Activated CD4-positive, alpha-beta memory T cell treated with anti-CD3 and anti-CD28 coated beads for 36 hours (primary cell): ENCODE measurements at regions not wholly inside any gene's neighbourhood (a gene's known extent, or its start where the extent isn't known, plus 50 kb on each side); places are given as distances from the start of the nearest gene placed in this dataset.
"Not testable (repeated sequence)": the region's sequence is repeated elsewhere in the genome, so short reads cannot be mapped to it uniquely, and the experiment has no call there.

Experiments
- CTCF ChIA-PET: fragments of 350-600 bp; sonication (Branson Sonifier 250); formaldehyde crosslinking; loops from one replicate; lab custom pipeline; 2021; ENCODE audit warnings: antibody characterized with exemption, inconsistent platforms; lab: Charles Lee
- POLR2A ChIA-PET: fragments of 350-600 bp; sonication (Branson Sonifier 250); formaldehyde crosslinking; loops from one replicate; lab custom pipeline; 2021; ENCODE audit warnings: antibody characterized with exemption; lab: Charles Lee
- DNase-seq: peaks from one replicate; pipeline ENCODE4 v3.0.0-alpha.2; 2020
- H3K27ac Mint-ChIP-seq: one replicate; pipeline ENCODE4 v1.8.0; 2021; ENCODE audit warnings: mixed read lengths
- H3K27me3 Mint-ChIP-seq: one replicate; pipeline ENCODE4 v1.8.0; 2021; ENCODE audit warnings: mixed read lengths
- H3K36me3 Mint-ChIP-seq: one replicate; pipeline ENCODE4 v1.8.0; 2021; ENCODE audit warnings: mixed read lengths
- H3K4me1 Mint-ChIP-seq: one replicate; pipeline ENCODE4 v1.8.0; 2021; ENCODE audit warnings: low read depth, mixed read lengths
- H3K4me3 Mint-ChIP-seq: one replicate; pipeline ENCODE4 v1.8.0; 2021; ENCODE audit warnings: mild to moderate bottlenecking, mixed read lengths
- H3K9me3 Mint-ChIP-seq: one replicate; pipeline ENCODE4 v1.8.0; 2021; ENCODE audit warnings: mixed read lengths
- intact Hi-C: fragments of 100-400 bp; cut with micrococcal nuclease; formaldehyde crosslinking; loops from one replicate; pipeline ENCODE4 v1.15.1; 2023

DNA sequence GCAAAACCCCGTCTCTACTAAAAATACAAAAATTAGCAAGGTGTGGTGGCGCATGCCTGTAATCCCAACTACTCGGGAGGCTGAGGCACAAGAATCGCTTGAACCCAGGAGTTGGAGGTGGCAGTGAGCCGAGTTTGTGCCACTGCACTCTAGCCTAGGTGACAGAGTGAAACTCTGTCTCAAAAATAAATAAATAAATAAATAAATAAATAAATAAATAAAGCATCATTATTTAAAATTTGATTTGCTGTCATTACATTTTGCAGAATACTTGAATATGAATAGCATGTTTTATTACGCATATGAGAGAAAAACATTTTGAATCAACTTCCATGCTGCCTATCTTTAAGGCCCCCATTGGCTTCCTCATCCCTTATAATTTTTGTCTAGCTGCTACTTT, 53.4 kb upstream of the MED14 start:
- H3K4me3 Mint-ChIP-seq, H3K36me3 Mint-ChIP-seq, H3K27me3 Mint-ChIP-seq, H3K27ac Mint-ChIP-seq, H3K4me1 Mint-ChIP-seq, POLR2A ChIA-PET, H3K9me3 Mint-ChIP-seq, DNase-seq, intact Hi-C loops: not testable (repeated sequence)
- CTCF ChIA-PET, result interaction anchor here (1.3 kb wide), 1 partner anchor 137 kb away, joined by 4 read pairs; no protein-coding TSS in a partner anchor

GRCh38 chrX:40792433-40792832, 57.1 kb upstream of the MED14 start:
- no peak overlapping the region for H3K27ac Mint-ChIP-seq
- no peaks in the 10 kb centered on the region for H3K36me3 Mint-ChIP-seq
- H3K9me3 Mint-ChIP-seq, result no peaks in the 10 kb centered on the region
- H3K4me3 Mint-ChIP-seq, result no peak overlapping the region
- no peaks in the 10 kb centered on the region for H3K4me1 Mint-ChIP-seq
- CTCF ChIA-PET, result interaction anchor here (5.1 kb wide), 1 partner anchor 141 kb away, joined by 79 read pairs; no protein-coding TSS in a partner anchor
- H3K27me3 Mint-ChIP-seq, result no peaks in the 10 kb centered on the region
- intact Hi-C loops, result loop anchor here (10.0 kb wide), 1 partner anchor 58 kb away; the partner anchor contains the start of gene MED14
- POLR2A ChIA-PET, result no interaction called here
- no peak for DNase-seq

- not testable (repeated sequence) for DNase-seq, H3K4me1 Mint-ChIP-seq, H3K4me3 Mint-ChIP-seq, H3K27ac Mint-ChIP-seq, H3K27me3 Mint-ChIP-seq, H3K9me3 Mint-ChIP-seq, H3K36me3 Mint-ChIP-seq
- intact Hi-C loops, result loop anchor here (1.0 to 10.0 kb wide), 6 partner anchors 60 to 255 kb away; partner anchors contain the start of genes CXorf38 and MED14
- POLR2A ChIA-PET, result interaction anchor here (0.9 kb wide), 1 partner anchor 143 kb away, joined by 3 read pairs; no protein-coding TSS in a partner anchor
- CTCF ChIA-PET, result interaction anchor here (0.7 to 5.1 kb wide), 14 partner anchors 10 to 351 kb away, joined by 3 to 79 read pairs (median 5); no protein-coding TSS in a partner anchor
These were observed 59.4 kb upstream of the MED14 start for GRCh38 chrX:40794829-40795130.

DNA sequence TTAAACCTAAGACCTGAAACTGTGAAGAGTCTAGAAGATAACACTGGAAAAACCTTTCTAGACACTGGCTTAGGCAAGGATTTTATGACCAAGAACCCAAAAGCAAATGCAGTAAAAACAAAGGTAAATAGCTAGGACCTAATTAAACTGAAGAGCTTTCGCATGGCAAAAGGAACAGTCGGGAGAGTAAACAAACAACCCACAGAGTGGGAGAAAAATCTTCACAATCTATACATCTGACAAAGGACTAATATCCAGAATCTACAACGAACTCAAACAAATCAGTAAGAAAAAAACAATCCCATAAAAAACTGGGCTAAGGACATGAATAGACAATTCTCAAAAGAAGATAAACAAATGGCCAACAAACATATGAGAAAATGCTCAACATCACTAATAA, 64.4 kb upstream of the MED14 start:
- POLR2A ChIA-PET, H3K9me3 Mint-ChIP-seq, H3K36me3 Mint-ChIP-seq, DNase-seq, CTCF ChIA-PET, H3K4me3 Mint-ChIP-seq, H3K27ac Mint-ChIP-seq, H3K27me3 Mint-ChIP-seq, H3K4me1 Mint-ChIP-seq: not testable (repeated sequence)
- intact Hi-C loops, result loop anchor here (10.0 kb wide), 1 partner anchor 65 kb away; the partner anchor contains the start of gene MED14

- POLR2A ChIA-PET, result no interaction called here
- H3K27me3 Mint-ChIP-seq, result no peaks in the 10 kb centered on the region
- intact Hi-C loops, result no loop called here
- CTCF ChIA-PET, result no interaction called here
- peaks cover 6% of the 10 kb centered on the region for H3K4me1 Mint-ChIP-seq
- H3K27ac Mint-ChIP-seq, result no peak overlapping the region
- no peaks in the 10 kb centered on the region for H3K36me3 Mint-ChIP-seq
- no peaks in the 10 kb centered on the region for H3K9me3 Mint-ChIP-seq
- no peak for DNase-seq
- no peak overlapping the region for H3K4me3 Mint-ChIP-seq
These were observed 70.1 kb upstream of the MED14 start for GRCh38 chrX:40805404-40805803.

- CTCF ChIA-PET, result interaction anchor here (0.8 to 1.4 kb wide), 2 partner anchors 12 to 67 kb away, joined by 3 to 4 read pairs; no protein-coding TSS in a partner anchor
- Mint-ChIP-seq H3K4me3 (no peak overlapping the region), H3K27me3 (no peaks in the 10 kb centered on the region), H3K27ac (no peak overlapping the region), H3K4me1 (peaks cover 6% of the 10 kb centered on the region), H3K9me3 (no peaks in the 10 kb centered on the region), H3K36me3 (no peaks in the 10 kb centered on the region)
- POLR2A ChIA-PET, result no interaction called here
- no peak for DNase-seq
- intact Hi-C loops, result no loop called here
These were observed 71.3 kb upstream of the MED14 start for GRCh38 chrX:40806513-40807220.

GRCh38 chrX:40807384-40807783, 72.0 kb upstream of the MED14 start:
- H3K27me3 Mint-ChIP-seq, result no peaks in the 10 kb centered on the region
- intact Hi-C loops, result no loop called here
- no peak for DNase-seq

GRCh38 chrX:40808203-40808602, 72.9 kb upstream of the MED14 start:
- Mint-ChIP-seq H3K27ac (no peak overlapping the region), H3K4me1 (peaks cover 6% of the 10 kb centered on the region), H3K9me3 (no peaks in the 10 kb centered on the region), H3K27me3 (no peaks in the 10 kb centered on the region), H3K4me3 (no peak overlapping the region), H3K36me3 (no peaks in the 10 kb centered on the region)
- DNase-seq, result no peak
- ChIA-PET POLR2A (no interaction called here), CTCF (interaction anchor here (1.4 kb wide), 1 partner anchor 14 kb away, joined by 3 read pairs; no protein-coding TSS in a partner anchor)
- intact Hi-C loops, result no loop called here

More at GRCh38 chrX:40807384-40807783, 72.0 kb upstream of the MED14 start:
- Mint-ChIP-seq H3K36me3 (no peaks in the 10 kb centered on the region), H3K4me3 (no peak overlapping the region), H3K27ac (no peak overlapping the region), H3K9me3 (no peaks in the 10 kb centered on the region), H3K4me1 (peaks cover 6% of the 10 kb centered on the region)
- CTCF ChIA-PET, result interaction anchor here (0.8 to 1.4 kb wide), 2 partner anchors 13 to 67 kb away, joined by 3 to 4 read pairs; no protein-coding TSS in a partner anchor
- POLR2A ChIA-PET, result no interaction called here

DNA sequence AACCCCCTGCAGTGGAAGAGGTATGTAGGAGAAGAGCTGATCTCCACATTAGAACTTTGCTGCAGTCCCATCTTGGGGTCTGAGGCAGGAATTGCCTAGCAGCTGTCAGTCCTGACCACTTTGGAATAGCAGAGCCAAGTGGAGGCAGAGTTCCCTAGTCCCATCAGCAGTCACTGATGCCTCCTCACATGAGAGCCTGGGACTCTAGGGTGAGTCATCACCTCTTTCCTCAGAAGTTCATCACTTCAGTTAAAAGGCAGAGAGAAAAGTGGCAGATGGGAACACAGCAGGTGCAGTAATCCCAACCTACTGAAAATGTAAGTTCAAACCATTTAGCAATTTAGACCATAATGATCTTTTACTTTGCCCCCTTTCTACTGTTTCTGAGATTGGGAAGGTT, 73.9 kb upstream of the MED14 start:
- no peak overlapping the region for H3K4me3 Mint-ChIP-seq
- H3K4me1 Mint-ChIP-seq, result peaks cover 6% of the 10 kb centered on the region
- no peaks in the 10 kb centered on the region for H3K36me3 Mint-ChIP-seq
- CTCF ChIA-PET, result no interaction called here
- no peaks in the 10 kb centered on the region for H3K9me3 Mint-ChIP-seq
- H3K27ac Mint-ChIP-seq, result no peak overlapping the region
- POLR2A ChIA-PET, result no interaction called here
- no peaks in the 10 kb centered on the region for H3K27me3 Mint-ChIP-seq
- DNase-seq, result no peak
- intact Hi-C loops, result no loop called here

DNA sequence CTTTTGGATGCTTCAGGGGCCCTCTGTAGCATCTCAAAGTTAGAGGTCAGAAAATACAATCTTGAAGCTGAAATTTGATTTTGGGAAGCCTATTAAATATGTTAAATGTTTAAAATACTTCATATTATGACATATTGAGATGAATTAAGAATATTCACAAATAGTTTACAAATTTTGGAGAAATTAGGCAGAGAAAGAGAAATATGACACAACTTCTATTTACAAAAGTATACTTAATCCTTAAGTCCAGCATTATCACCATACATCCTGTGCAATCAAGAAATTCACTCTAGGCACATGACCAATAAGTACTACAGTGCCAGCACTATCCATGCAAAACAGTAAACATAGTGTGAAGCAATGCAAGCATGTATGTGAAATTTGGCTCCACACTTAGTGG, 79.7 kb upstream of the MED14 start:
- H3K4me1 Mint-ChIP-seq, POLR2A ChIA-PET, H3K9me3 Mint-ChIP-seq, DNase-seq, intact Hi-C loops, H3K4me3 Mint-ChIP-seq, H3K27ac Mint-ChIP-seq, H3K36me3 Mint-ChIP-seq, H3K27me3 Mint-ChIP-seq: not testable (repeated sequence)
- CTCF ChIA-PET, result interaction anchor here (1.0 kb wide), 1 partner anchor 163 kb away, joined by 3 read pairs; no protein-coding TSS in a partner anchor

GRCh38 chrX:40816906-40817305, 81.6 kb upstream of the MED14 start:
- ChIA-PET CTCF (no interaction called here), POLR2A (no interaction called here)
- H3K9me3 Mint-ChIP-seq, result no peaks in the 10 kb centered on the region
- no peaks in the 10 kb centered on the region for H3K4me1 Mint-ChIP-seq
- DNase-seq, result no peak
- no peak overlapping the region for H3K27ac Mint-ChIP-seq
- intact Hi-C loops, result no loop called here
- H3K27me3 Mint-ChIP-seq, result no peaks in the 10 kb centered on the region
- no peak overlapping the region for H3K4me3 Mint-ChIP-seq
- no peaks in the 10 kb centered on the region for H3K36me3 Mint-ChIP-seq

DNA sequence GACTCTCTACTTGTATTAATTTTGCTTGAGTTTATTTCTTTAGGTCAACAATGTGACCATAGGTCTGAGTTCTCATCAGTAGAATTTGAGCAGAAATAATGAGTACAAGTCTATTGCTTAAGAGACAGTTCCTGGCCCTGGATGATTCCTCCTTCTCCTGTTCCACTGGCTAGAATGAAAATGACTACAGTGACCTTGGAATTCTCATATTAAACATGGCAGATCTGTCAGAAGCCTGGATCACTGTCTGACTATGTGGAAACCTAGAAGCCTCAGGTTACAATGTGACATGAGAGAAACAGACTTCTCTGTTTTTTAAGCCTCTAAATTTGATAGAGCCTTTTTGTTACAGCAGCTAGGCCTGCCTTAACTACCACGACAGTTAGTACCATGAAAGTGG, 82.9 kb upstream of the MED14 start:
- intact Hi-C loops, result no loop called here
- POLR2A ChIA-PET, result no interaction called here
- no peaks in the 10 kb centered on the region for H3K36me3 Mint-ChIP-seq
- CTCF ChIA-PET, result no interaction called here
- H3K27ac Mint-ChIP-seq, result no peak overlapping the region
- no peak for DNase-seq
- no peaks in the 10 kb centered on the region for H3K4me1 Mint-ChIP-seq
- H3K4me3 Mint-ChIP-seq, result no peak overlapping the region
- no peaks in the 10 kb centered on the region for H3K9me3 Mint-ChIP-seq
- H3K27me3 Mint-ChIP-seq, result no peaks in the 10 kb centered on the region

- H3K36me3 Mint-ChIP-seq, result no peaks in the 10 kb centered on the region
- CTCF ChIA-PET, result no interaction called here
These were observed 86.4 kb upstream of the MED14 start for GRCh38 chrX:40821780-40822179.

More at GRCh38 chrX:40821780-40822179, 86.4 kb upstream of the MED14 start:
- POLR2A ChIA-PET, result no interaction called here
- Mint-ChIP-seq H3K9me3 (peaks cover 6% of the 10 kb centered on the region), H3K27me3 (no peaks in the 10 kb centered on the region), H3K4me3 (no peak overlapping the region), H3K27ac (no peak overlapping the region), H3K4me1 (no peaks in the 10 kb centered on the region)
- no peak for DNase-seq
- intact Hi-C loops, result no loop called here
